ENCODE measurements at regions not wholly inside any gene's neighbourhood (a gene's known extent, or its start where the extent isn't known, plus 50 kb on each side); places are given as distances from the start of the nearest gene placed in this dataset.
"Not testable (repeated sequence)": the region's sequence is repeated elsewhere in the genome, so short reads cannot be mapped to it uniquely, and the experiment has no call there.

DNA sequence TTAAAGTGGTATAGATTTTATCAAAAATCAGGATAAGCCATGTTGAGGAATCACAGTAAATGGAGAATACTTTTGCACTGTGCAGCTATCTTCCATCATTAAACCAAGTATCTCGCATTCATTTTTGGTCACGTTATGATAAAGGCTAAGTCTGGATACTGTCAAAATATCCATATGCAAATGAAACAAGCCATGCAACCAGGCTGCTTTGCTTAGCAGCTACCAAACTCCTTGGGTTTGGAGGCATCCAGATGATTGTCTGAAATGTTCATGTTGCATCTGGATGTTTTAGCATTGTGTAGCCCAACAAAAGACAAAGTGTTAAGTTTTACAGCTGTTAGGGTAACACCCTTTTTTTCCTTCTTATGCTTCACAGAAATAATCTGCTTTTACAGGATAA lies 322.9 kb upstream of the MDFIC2 start:
- DNase-seq (ENCODE audit: low spot score) = no peak

DNA sequence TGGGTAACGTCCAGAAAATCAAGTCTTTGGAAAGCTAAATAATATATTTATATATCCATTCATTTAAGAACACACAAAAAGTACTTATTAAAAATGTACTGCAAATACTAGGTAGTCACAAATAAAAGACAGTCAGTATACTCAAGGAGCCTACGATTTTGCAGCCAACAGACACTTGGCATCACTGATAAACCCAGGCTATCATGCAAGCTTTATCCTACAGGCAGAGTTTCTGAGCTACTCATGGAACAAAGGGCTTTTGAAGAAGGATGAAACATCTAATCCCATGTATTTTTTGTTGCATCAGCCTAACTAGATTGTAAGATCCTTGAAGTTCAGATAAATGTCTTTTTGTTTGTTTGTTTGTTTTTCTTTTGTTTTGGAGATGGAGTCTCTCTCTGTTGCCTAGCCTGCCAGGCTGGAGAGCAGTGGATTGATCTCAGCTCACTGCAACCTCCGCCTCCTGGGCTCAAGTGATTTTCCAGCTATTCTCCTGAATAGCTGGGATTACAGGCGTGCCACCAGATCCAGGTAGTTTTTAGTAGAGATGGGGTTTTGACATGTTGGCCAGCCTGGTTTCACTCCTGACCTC lies 319.4 kb upstream of the MDFIC2 start:
- no peak for DNase-seq (ENCODE audit: low spot score)

DNA sequence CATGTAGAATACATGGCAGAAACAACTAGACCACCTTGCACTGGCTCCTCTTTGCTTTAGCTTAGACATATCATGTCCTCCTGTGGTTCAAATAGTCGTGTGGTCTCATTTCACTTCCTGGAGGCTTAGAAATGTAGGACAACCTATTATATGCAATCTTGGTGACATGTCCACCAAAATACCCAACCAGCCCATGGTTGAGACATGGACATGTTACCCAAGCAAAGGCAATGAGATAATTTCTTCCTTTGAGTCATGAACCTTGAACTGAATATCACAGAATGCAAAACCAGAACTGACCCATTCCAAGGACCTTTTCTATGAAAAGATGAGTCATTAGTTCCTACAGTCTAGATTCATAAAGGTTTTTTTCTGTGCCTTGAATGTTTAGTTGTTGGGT lies 309.0 kb upstream of the MDFIC2 start:
- no peak for DNase-seq (ENCODE audit: low spot score)

DNA sequence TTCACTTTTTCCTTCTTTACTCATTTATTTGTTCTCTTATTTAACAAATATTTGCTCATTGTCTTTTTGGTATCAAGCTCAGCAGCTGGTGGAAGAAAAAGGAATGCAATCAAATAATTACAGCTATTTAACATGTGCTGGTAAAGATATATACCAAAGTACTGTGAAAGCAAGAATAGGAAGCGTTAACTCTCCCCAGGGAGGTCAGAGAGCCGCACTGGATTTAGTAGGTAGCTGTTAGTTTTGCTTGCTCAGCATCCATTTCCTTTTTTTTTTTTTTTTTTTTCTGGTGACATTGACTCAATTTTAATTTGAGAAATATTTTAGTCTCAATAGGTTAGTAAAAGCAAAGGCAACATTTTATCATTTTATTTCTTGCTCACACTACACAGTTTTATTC lies 308.5 kb upstream of the MDFIC2 start:
- DNase-seq (ENCODE audit: low spot score) = no peak

DNA sequence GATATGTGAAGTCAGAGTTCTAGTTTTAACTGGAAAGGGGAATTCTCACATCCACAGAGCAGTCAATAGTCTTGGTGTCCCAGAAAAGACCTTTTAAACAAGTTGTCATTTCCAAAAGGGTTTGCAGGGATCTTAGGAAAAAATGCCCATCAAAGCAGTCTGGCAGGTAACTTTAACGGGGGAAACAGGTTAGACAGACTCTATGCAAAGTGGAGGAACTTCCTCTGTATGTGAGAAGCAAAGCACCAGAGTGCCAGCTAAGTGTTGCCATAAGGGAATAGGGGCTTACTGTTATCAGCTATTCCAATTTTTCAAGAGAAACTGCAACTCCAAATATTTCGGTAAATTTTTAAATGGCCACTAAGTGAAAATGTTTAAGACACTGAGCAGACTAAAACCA lies 307.9 kb upstream of the MDFIC2 start:
- DNase-seq (ENCODE audit: low spot score) = no peak

DNA sequence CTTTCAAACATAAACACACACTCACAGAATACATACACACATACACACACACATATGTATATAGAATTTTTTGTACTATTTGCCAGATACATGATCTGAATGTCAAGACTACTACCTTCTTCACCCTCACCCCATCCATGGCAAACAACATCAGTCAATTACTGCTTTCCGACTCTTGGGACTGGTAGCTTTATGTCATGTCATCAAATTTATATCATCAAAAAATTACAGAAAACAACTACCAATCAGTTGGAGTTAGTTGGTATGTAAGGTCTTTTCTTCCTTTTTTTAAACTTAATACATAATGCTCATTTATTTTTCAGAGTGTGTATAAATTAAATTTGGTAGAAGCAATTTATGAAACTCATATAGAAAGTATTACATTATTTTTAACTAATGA lies 305.7 kb upstream of the MDFIC2 start:
- DNase-seq (ENCODE audit: low spot score) = no peak

DNA sequence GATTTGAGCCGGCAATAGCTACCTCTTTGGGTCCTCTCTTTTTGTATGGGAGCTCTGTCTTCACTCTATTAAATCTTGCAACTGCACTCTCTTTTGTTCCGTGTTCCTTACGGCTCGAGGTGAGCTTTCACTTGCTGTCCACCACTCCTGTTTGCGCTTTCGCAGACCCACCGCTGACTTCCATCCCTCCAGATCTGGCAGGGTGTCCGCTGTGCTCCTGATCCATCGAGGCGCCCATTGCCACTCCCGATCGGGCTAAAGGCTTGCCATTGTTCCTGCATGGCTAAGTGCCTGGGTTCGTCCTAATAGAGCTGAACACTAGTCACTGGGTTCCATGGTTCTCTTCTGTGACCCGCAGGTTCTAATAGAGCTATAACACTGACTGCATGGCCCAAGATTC lies 304.9 kb upstream of the MDFIC2 start:
- not testable (repeated sequence) for DNase-seq (ENCODE audit: low spot score)

DNA sequence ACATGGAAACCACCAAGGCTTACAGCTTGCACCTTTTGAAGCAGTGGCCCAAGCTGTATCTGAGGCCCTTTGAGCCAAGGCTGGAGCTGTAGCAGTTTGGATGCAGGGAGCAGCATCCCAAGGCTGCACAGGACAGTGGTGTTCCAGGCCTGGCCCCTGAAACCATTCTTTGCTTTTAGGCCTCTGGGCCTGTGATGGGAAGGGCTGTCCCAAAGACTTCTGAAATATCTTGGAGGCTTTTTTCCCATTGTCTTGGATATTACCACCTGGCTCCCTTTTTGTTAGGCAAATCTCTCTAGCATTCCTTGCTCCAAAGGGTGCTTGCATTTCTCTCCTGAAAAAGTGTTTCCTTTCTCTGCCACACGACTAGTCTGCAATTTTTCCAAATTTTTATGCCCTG lies 302.8 kb upstream of the MDFIC2 start:
- no peak for DNase-seq (ENCODE audit: low spot score)

DNA sequence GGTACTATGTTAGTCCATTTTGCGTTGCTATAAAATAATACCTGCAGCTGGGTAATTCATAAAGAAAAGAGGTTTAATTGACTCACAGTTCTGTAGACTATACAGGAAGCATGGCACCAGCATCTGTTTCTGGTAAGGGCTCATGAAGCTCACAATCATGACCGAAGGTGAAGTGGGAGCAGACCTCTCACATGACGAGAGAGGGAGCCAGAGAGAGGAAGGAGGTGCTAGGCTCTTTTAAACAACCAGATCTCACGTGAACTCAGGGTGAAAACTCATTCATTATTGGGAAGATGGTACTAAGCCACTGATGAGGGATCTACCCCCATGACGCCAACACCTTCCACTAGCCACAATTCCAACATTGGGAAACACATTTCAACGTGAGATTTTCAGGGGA lies 301.7 kb upstream of the MDFIC2 start:
- no peak for DNase-seq (ENCODE audit: low spot score)

DNA sequence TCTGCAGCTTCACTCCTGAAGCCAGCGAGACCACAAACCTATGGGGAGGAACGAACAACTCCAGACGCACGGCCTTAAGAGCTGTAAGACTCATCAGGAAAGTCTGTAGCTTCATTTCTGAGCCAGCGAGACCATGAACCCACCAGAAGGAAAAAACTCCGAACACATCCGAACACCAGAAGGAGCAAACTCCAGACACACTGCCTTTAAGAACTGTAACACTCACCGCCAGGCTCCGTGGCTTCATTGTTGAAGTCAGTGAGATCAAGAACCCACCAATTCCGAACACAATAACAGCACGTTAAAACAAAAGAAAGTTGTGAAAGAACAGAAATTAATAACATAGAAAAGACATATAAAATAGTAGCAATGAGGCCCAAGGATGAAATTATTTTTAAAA lies 300.5 kb upstream of the MDFIC2 start:
- no peak for DNase-seq (ENCODE audit: low spot score)

DNA sequence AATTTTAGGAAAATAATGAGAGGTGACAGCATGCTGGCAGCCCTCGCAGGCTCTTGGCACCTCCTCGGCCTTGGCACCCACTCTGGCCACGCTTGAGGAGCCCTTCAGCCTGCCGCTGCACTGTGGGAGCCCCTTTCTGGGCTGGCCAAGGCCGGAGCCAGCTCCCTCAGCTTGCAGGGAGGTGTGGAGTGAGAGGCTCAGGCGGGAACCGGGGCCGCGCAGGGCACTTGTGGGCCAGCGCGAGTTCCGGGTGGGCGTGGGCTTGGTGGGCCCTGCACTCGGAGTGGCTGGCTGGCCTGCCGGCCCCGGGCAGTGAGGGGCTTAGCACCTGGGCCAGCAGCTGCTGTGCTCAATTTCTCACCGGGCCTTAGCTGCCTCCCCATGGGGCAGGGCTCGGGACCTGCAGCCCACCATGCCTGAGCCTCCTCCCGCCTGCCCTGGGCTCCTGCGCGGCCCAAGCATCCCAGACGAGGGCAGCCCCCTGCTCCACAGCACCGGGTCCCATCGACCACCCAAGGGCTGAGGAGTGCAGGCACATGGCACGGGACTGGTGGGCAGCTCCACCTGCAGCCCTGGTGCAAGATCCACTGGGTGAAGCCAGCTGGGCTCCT lies 299.3 kb upstream of the MDFIC2 start:
- DNase-seq (ENCODE audit: low spot score) = not testable (repeated sequence)

DNA sequence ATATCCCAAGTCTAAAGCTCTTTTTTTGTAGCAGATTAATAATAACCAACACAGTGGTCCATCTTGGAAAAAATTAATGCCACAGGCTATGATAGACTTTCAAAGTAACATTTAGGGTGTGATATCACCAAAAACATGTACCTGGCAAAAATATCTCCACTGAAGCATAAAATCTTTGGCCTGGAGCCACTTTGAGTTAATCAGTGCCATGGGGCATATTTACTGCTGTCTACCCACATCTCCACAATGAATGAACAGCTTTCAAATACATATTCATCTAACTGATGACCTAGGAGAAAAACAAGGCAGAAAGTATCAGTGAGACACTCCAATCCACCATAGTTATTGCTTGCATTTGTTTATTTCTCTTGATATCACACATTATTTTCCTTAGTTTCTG lies 296.0 kb upstream of the MDFIC2 start:
- no peak for DNase-seq (ENCODE audit: low spot score)

DNA sequence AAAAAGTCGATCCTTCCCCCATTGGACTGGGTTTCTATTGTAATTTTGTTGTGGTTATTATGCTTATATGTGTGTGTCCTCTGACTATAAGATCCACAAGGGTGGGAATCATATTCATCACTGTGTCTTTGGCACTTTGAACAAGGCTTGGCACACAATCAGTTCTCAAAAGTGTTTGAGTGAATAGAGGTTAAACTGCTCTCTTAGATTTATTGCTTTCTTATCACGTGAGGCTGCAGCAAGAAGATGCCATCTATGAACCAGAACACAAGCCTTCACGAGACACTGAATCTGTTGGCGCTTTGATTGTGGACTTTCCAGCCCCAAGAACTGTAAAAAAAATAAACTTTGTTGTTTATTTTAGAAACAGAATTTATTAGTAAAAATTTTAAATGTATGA lies 295.0 kb upstream of the MDFIC2 start:
- DNase-seq (ENCODE audit: low spot score) = no peak

DNA sequence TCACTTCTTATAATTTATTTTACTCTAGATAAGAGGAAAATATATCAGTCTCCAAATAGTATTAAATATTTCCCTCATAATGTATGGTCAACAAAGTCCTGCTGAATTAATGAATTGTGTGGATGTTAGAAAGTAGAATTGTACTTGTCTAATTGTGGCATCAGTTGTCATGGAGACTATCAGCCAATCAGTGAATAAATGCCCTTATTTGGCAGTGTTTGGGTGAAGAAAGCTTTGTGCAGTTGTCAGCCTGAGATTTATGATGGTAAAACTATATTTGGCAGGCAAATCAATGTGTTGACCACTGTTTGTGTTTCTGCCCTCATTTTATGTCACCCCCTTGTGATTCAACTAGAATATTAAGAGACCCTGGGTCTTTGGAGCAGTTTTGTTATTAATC lies 293.6 kb upstream of the MDFIC2 start:
- no peak for DNase-seq (ENCODE audit: low spot score)

DNA sequence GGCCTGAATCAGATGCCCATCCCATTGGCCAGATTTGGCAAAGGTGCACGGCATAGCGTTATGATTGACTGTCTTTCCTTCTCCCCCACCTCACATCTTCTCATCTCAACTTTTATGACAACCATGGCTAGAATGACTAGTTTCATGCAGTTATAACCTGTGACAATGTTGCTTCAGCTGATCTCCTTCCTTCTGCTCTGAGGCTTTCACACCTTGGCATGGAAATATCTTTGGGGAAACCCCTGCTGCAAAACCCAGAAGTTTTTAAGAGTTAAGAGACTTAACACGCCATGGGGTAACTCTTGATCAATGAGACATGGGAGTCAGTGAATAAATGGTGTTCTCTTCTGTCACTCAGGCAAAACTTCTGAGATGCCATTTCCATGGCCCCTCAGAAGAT lies 290.7 kb upstream of the MDFIC2 start:
- no peak for DNase-seq (ENCODE audit: low spot score)

DNA sequence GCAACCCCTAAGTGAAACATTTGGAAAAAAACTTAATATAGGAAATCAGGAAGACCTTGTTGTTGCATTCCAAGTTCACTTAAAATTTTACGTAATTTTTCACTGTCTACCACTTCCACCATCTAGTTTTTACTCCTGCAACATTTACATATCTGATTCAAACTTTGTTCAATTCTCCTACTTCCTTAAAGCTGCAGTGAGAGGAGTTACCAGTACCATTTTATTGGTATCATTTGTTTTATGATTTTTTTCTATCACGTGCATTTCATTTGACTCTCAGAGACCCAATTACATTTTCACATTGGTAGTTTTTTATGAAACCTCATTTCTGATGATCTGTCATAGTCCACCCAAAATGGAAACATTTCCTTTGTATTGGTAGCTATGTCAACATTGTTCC lies 284.9 kb upstream of the MDFIC2 start:
- no peak for DNase-seq (ENCODE audit: low spot score)

DNA sequence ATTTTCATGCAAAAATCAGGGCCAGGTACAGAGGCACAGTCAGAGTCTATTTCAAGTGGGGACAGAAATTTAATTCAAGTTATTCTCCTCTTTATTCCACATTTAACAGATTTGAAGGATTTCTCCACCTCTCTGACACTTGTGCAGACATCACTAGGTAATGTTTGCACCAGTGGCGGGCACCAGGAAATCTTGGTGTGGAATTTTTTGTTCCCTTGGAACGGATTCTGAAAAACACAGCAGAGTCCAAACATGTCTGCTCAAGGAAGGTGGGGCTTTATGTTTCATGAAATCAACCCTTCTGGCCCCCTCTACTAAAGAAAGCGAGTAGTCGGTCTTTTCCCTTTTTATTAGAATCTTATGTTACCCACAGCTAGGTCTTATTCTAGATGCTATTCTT lies 271.2 kb upstream of the MDFIC2 start:
- no peak for DNase-seq (ENCODE audit: low spot score)

DNA sequence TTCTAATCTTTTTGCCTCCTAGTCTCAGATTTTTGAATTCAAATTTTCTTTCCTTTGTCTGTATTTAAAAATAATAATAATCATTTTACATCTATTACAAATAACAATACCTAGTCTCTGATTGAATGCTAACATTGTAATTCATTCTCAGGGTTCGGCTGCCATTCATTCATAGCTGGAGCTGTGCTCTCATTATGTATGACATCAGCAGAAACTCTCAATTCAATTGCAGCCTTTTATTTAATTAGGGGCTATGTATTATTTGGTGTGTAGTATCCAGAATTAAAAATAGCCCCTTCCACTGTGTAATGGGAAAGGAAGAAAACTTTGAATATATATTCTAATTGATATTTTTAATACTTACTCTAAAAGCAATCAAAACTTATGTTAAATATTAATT lies 270.4 kb upstream of the MDFIC2 start:
- DNase-seq (ENCODE audit: low spot score) = no peak

DNA sequence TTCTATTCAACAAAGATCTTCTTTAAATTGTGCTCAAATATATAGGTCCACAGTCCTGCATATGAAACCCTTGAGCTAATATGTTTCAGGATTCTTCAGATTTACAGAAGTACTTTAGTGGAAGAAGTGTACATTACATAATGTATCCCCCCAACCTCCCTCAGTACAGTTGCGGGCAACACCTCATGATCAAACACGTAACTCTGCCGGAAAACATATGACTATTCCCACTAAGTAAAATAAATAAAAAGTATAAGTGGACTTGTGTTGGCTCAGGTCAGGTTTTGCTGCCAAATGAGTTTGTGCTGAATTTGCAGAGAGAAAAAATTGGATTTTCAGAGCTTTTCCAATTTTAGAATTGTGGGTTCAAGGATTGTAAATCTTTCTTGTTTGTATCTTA lies 267.6 kb upstream of the MDFIC2 start:
- DNase-seq (ENCODE audit: low spot score) = no peak

DNA sequence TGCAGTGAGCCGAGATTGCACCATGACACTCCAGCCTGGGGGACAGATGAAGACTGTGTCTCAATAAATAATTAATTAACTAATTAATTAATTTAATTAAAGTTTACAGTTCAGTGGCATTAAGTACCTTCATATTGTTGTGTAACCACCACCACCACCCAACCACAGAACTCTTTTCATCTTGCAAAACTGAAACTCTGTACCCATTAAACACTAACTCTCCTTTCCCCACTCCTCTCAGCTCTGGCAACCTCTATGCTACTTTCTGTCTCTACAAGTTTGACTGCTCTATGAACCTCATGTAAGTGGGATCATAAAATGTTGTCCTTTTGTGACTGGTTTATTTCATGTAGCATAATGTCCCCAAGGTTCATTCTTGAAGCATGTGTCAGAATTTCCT lies 259.3 kb upstream of the MDFIC2 start:
- DNase-seq (ENCODE audit: low spot score) = no peak

DNA sequence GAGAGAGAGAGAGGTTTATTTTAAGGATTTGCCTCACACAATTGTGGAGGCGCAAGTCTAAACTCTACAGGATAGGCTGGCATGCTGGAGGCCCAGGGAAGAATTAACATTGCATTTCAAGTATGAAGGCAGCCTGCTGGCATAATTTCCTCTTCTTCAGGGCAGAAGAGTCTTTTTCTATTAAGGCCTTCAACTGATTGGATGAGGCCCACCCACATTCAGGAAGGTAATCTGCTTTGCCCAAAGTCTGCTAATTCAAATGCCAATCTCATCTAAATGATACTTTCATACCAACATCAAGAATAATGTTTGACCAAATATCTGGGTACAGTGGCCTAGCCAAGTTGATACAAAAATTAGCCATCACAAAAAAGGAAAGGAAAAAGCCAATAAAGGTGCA lies 258.1 kb upstream of the MDFIC2 start:
- no peak for DNase-seq (ENCODE audit: low spot score)

DNA sequence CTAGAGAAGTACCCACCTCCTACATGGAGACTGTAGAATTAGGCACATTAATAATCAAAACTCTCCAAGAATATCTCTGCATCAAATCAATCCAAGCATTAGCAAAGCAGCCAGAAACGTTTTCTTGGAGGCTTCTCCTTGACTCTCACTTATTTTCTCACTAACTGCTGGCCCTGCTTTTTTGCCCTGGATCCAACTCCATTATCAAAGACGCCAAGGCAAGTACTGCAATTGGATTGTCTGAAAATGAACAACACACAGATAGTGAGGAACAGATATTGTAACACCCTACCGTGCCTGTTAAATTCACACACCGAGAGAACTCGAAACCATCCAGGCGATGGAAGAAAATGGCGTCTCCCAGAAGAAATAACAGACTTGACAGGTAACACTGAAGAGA lies 256.2 kb upstream of the MDFIC2 start:
- no peak for DNase-seq (ENCODE audit: low spot score)

DNA sequence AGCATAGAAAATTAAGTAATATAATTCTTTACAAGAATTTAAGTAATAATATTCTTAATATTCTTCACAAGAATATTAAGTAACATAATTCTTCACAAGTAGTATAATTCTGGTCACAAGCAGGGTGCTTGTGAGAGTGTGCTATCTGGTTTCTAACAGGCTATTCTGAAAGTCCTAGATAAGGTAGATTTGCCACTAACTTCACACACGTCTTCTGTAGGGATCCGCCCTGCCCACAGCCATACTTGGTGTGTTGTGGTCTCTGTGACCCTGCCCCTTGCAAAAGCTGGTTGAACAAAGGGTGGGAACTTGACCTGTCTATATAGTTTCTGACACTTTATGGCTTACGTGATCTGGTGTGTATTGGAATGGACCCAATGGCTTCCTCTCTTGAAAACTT lies 253.4 kb upstream of the MDFIC2 start:
- DNase-seq (ENCODE audit: low spot score) = no peak

DNA sequence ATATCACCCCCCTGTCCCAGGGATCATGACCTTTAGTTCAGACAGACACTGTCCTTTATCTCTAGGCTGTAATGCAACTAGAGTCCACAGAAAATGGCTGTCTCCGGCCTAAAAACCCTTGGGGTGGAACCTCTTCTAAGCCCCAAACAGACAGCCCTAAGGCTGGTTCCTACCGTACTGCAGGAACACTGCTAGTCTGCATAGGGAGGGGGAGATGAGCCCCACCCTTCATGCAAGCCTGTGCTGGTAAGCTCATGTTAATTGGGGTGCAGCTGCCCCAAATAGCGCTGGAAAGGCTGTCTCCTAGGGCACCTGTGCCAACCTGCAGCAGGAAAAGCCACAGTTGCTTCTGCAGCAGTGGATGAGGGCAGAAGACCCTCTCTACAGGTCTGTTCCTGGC lies 252.1 kb upstream of the MDFIC2 start:
- no peak for DNase-seq (ENCODE audit: low spot score)

DNA sequence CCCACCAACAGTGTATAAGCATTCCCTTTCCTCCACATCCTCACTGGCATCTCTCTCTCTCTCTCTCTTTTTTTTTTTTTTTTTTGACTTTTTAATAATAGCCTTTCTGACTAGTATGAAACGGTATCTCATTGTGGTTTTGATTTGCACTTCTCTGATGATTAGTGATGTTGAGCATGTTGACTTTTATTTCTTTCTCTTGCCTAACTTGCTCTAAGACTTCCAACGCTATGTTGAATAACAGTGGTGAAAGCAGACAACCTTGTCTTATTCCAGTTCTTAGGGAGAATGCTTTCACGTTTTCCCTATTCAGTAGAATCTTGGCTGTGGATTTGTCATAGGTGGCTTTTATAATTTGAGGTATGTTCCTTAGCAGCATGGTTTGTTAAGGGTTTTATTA lies 249.4 kb upstream of the MDFIC2 start:
- DNase-seq (ENCODE audit: low spot score) = no peak

Measured in hematopoietic multipotent progenitor cell treated with erythropoietin and hydrocortisone succinate and interleukin-3 and kit ligand, for 17 days (in vitro differentiated cells).